ENCODE measurements at regions not wholly inside any gene's neighbourhood (a gene's known extent, or its start where the extent isn't known, plus 50 kb on each side); places are given as distances from the start of the nearest gene placed in this dataset.

GRCh38 chr18:45251236-45251635 is 364.0 kb upstream of the SLC14A2 start:
- no peak for DNase-seq (ENCODE audit: low read depth)
- H3K4me3 ChIP-seq (ENCODE audit: low read depth, low read length): no peak overlapping the region

GRCh38 chr18:45252474-45252873 is 362.8 kb upstream of the SLC14A2 start:
- no peak overlapping the region for H3K4me3 ChIP-seq (ENCODE audit: low read depth, low read length)
- no peak for DNase-seq (ENCODE audit: low read depth)

GRCh38 chr18:45253056-45253565 is 362.2 kb upstream of the SLC14A2 start:
- no peak overlapping the region for H3K4me3 ChIP-seq (ENCODE audit: low read depth, low read length)
- DNase-seq (ENCODE audit: low read depth): no peak

- no peak overlapping the region for H3K4me3 ChIP-seq (ENCODE audit: low read depth, low read length)
Observed at GRCh38 chr18:45253973-45254708, 361.1 kb upstream of the SLC14A2 start.

GRCh38 chr18:45254709-45255082 is 360.6 kb upstream of the SLC14A2 start:
- H3K4me3 ChIP-seq (ENCODE audit: low read depth, low read length): no peak overlapping the region
- no peak for DNase-seq (ENCODE audit: low read depth)

More at GRCh38 chr18:45253973-45254708, 361.1 kb upstream of the SLC14A2 start:
- no peak for DNase-seq (ENCODE audit: low read depth)

GRCh38 chr18:45255197-45255890 is 359.9 kb upstream of the SLC14A2 start:
- no peak overlapping the region for H3K4me3 ChIP-seq (ENCODE audit: low read depth, low read length)
- peak; percentile 79 for DNase-seq (ENCODE audit: low read depth)

GRCh38 chr18:45260125-45260524 is 355.2 kb upstream of the SLC14A2 start:
- H3K4me3 ChIP-seq (ENCODE audit: low read depth, low read length): no peak overlapping the region
- no peak for DNase-seq (ENCODE audit: low read depth)

GRCh38 chr18:45266023-45266422 is 349.3 kb upstream of the SLC14A2 start:
- DNase-seq (ENCODE audit: low read depth): no peak
- H3K4me3 ChIP-seq (ENCODE audit: low read depth, low read length): no peak overlapping the region

GRCh38 chr18:45267622-45268021 is 347.7 kb upstream of the SLC14A2 start:
- no peak overlapping the region for H3K4me3 ChIP-seq (ENCODE audit: low read depth, low read length)
- DNase-seq (ENCODE audit: low read depth): no peak

GRCh38 chr18:45268583-45268982 is 346.7 kb upstream of the SLC14A2 start:
- DNase-seq (ENCODE audit: low read depth): no peak
- no peak overlapping the region for H3K4me3 ChIP-seq (ENCODE audit: low read depth, low read length)

GRCh38 chr18:45270289-45270771 is 344.9 kb upstream of the SLC14A2 start:
- DNase-seq (ENCODE audit: low read depth): no peak
- H3K4me3 ChIP-seq (ENCODE audit: low read depth, low read length): no peak overlapping the region

- no peak for DNase-seq (ENCODE audit: low read depth)
- no peak overlapping the region for H3K4me3 ChIP-seq (ENCODE audit: low read depth, low read length)
Observed at GRCh38 chr18:45274026-45274425, 341.2 kb upstream of the SLC14A2 start.

- DNase-seq (ENCODE audit: low read depth): no peak
- no peak overlapping the region for H3K4me3 ChIP-seq (ENCODE audit: low read depth, low read length)
Observed at GRCh38 chr18:45275367-45276113, 339.7 kb upstream of the SLC14A2 start.

GRCh38 chr18:45276878-45277277 is 338.4 kb upstream of the SLC14A2 start:
- no peak for DNase-seq (ENCODE audit: low read depth)
- no peak overlapping the region for H3K4me3 ChIP-seq (ENCODE audit: low read depth, low read length)

- no peak overlapping the region for H3K4me3 ChIP-seq (ENCODE audit: low read depth, low read length)
- no peak for DNase-seq (ENCODE audit: low read depth)
Observed at GRCh38 chr18:45277908-45278307, 337.4 kb upstream of the SLC14A2 start.

- no peak for DNase-seq (ENCODE audit: low read depth)
- H3K4me3 ChIP-seq (ENCODE audit: low read depth, low read length): no peak overlapping the region
Observed at GRCh38 chr18:45280481-45281276, 334.6 kb upstream of the SLC14A2 start.

GRCh38 chr18:45282101-45282812 is 333.0 kb upstream of the SLC14A2 start:
- no peak overlapping the region for H3K4me3 ChIP-seq (ENCODE audit: low read depth, low read length)
- no peak for DNase-seq (ENCODE audit: low read depth)

- no peak overlapping the region for H3K4me3 ChIP-seq (ENCODE audit: low read depth, low read length)
- no peak for DNase-seq (ENCODE audit: low read depth)
Observed at GRCh38 chr18:45284174-45284573, 331.1 kb upstream of the SLC14A2 start.

GRCh38 chr18:45284851-45285250 is 330.4 kb upstream of the SLC14A2 start:
- no peak for DNase-seq (ENCODE audit: low read depth)
- no peak overlapping the region for H3K4me3 ChIP-seq (ENCODE audit: low read depth, low read length)
